Ascending aorta (tissue), 2 donors: ENCODE measurements at regions not wholly inside any gene's neighbourhood (a gene's known extent, or its start where the extent isn't known, plus 50 kb on each side); places are given as distances from the start of the nearest gene placed in this dataset.

Source experiments
- DNase-seq, 2 donors: peaks; one replicate each; pipeline ENCODE4 v3.0.0-alpha.2; 2019; ENCODE audit warnings: low spot score in 2 of 2
- H3K27ac ChIP-seq, 2 donors: fragments of 200-600 bp; sonication (generic); one replicate each; pipeline ENCODE4 v1.5.1; 2016 to 2017; ENCODE audit warnings: mild to moderate bottlenecking in 1 of 2
- H3K27me3 ChIP-seq: fragments of 200-600 bp; sonication (generic); one replicate; pipeline ENCODE4 v1.5.1; 2017
- H3K36me3 ChIP-seq, 2 donors: fragments of 200-600 bp; sonication (generic); one replicate each; pipeline ENCODE4 v1.5.1; 2016
- H3K4me1 ChIP-seq, 2 donors: fragments of 200-600 bp; sonication (generic); one replicate each; pipeline ENCODE4 v1.5.1; 2016 to 2017; ENCODE audit warnings: mild to moderate bottlenecking in 1 of 2
- H3K4me3 ChIP-seq, 2 donors: fragments of 200-600 bp; sonication (generic); one replicate each; pipeline ENCODE4 v1.5.1; 2016 to 2017; ENCODE audit warnings: mild to moderate bottlenecking in 1 of 2
- H3K9me3 ChIP-seq, 2 donors: fragments of 200-600 bp; sonication (generic); one replicate each; pipeline ENCODE4 v1.5.1; 2016
- intact Hi-C: fragments of 100-400 bp; cut with DNase I; formaldehyde crosslinking; loops from one replicate; pipeline ENCODE4 v1.15.1; 2023
- TF ChIP-seq, protein P1 (sequence below), 3 experiments: fragments of 200-600 bp in 2 of 3; fragments of 450-650 bp in 1 of 3; sonication (generic) in 2 of 3; IDR thresholded peaks; one replicate each; pipeline ENCODE4 v1.5.1; 2016 to 2019; ENCODE audit warnings: antibody characterized with exemption in 3 of 3, mild to moderate bottlenecking in 1 of 3, moderate library complexity in 1 of 3

DNA sequence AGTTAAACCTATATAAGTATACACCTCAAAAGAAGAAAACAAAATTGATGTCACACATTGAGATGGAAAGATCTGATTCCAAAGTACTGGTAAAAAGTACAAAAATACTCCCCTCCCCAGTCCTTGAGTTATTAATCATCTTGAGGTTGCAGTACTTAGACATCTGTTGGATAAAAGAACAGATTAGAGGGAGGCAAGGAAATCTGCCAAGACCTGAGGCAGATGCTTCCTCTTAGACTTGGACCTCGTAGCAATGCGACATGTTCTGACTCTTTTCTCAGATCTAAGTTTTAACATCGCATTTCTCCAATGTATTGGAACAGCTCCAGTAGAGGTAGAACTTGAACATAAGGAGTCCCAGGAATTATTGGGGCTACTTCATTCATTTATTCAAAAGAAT, 187.9 kb upstream of the GRIN2B start:
- intact Hi-C loops: loop anchor here (10.0 kb wide), 2 partner anchors 304 to 894 kb away; no protein-coding TSS in a partner anchor
- Histone ChIP-seq H3K4me3 (no peak overlapping the region), H3K9me3 (no peaks in the 10 kb centered on the region), H3K27ac (no peak overlapping the region), H3K4me1 (no peaks in the 10 kb centered on the region), H3K36me3 (no peaks in the 10 kb centered on the region), H3K27me3 (no peaks in the 10 kb centered on the region)
- TF ChIP-seq, protein P1, sequence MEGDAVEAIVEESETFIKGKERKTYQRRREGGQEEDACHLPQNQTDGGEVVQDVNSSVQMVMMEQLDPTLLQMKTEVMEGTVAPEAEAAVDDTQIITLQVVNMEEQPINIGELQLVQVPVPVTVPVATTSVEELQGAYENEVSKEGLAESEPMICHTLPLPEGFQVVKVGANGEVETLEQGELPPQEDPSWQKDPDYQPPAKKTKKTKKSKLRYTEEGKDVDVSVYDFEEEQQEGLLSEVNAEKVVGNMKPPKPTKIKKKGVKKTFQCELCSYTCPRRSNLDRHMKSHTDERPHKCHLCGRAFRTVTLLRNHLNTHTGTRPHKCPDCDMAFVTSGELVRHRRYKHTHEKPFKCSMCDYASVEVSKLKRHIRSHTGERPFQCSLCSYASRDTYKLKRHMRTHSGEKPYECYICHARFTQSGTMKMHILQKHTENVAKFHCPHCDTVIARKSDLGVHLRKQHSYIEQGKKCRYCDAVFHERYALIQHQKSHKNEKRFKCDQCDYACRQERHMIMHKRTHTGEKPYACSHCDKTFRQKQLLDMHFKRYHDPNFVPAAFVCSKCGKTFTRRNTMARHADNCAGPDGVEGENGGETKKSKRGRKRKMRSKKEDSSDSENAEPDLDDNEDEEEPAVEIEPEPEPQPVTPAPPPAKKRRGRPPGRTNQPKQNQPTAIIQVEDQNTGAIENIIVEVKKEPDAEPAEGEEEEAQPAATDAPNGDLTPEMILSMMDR (IDR thresholded peaks at IDR 0.05): no peak
- no peak for DNase-seq

DNA sequence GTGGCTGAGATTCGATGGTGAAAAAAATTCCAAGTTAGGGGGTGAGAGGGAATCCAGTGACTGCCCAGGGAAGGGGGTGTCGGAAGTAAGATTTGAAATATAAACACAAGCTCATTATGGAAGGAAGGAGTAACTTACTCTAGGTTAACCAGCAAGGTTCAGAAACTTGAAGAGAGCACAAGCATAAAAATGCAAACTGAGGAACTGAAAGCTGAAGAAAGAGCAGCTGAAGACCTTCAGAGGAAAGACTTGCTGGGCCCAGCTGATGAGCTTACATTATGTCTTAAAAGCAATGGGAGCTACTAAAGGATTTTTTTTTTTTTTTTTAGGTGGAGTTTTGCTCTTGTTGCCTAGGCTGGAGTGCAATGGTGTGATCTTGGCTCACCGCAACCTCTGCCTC, 189.7 kb upstream of the GRIN2B start:
- no peaks in the 10 kb centered on the region for H3K27me3 ChIP-seq
- no peak overlapping the region for H3K4me3 ChIP-seq
- H3K9me3 ChIP-seq: no peaks in the 10 kb centered on the region
- no peaks in the 10 kb centered on the region for H3K4me1 ChIP-seq
- no peaks in the 10 kb centered on the region for H3K36me3 ChIP-seq
- intact Hi-C loops: no loop called here
- H3K27ac ChIP-seq: no peak overlapping the region
- TF ChIP-seq, protein P1 (IDR thresholded peaks at IDR 0.05): no peak
- no peak for DNase-seq

DNA sequence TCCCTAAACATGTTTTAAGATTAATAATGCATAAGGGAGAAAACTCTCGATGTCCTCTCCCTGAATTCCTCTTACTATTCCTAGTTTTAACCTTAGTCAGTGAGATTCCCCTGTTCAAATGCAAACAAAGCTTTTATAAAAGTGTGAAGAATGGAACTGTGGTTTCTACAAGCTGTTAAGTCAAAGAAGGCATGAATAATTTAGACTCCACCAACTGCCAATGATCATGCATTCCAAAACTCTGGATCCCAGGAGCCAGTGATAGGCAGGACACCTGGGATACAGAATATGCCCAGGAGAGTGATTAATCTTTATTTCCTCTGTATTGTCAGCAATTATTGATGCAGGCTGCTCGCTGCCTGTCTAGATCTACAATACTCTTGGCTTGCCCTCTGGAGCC, 190.3 kb upstream of the ATF7IP start:
- Histone ChIP-seq H3K36me3 (no peaks in the 10 kb centered on the region), H3K4me3 (no peak overlapping the region), H3K9me3 (no peaks in the 10 kb centered on the region), H3K4me1 (no peaks in the 10 kb centered on the region), H3K27me3 (no peaks in the 10 kb centered on the region), H3K27ac (no peak overlapping the region)
- TF ChIP-seq, protein P1 (IDR thresholded peaks at IDR 0.05): no peak
- intact Hi-C loops: no loop called here
- no peak for DNase-seq

DNA sequence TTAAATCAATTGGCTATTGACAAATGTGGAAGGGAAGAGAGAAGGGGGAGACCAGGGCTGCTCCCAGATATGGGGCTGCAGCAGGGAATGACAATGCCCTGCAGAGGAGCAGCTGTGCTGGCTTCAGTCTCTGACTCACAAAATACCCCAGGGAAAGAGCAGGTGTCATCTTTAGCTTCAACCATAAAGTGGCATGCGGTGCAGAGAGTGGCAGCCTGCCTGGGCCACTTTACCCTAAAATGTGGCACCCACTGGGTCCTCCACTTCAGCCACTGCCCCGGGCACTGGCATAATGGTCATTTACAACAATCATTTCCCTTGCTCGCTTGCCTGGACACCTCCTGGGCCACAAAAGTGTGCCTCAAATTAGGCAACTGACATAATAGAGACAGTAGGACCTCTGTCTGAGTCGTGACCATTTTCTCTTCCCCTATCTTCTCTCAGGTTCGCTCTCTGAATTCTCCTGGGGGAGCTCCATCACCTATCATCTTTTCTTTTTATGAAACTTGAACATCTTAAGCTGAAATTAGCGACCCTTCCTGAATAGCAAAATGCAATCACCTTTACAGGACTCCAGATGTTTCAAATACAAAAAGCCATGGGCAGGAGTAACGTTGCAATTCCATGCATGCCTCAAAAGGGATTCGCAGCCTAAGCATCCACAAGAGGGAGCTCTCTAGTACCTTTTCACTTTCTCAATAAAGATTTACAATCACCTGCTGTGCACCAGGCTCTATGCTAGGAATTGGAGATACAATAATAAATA, 179.9 kb upstream of the ATF7IP start:
- Histone ChIP-seq H3K27ac (no peak overlapping the region), H3K27me3 (no peaks in the 10 kb centered on the region), H3K36me3 (no peaks in the 10 kb centered on the region), H3K4me1 (no peaks in the 10 kb centered on the region), H3K4me3 (no peak overlapping the region), H3K9me3 (no peaks in the 10 kb centered on the region)
- TF ChIP-seq, protein P1 (IDR thresholded peaks at IDR 0.05): peak in 2 of 3 experiments; percentile 41 to 48
- intact Hi-C loops: no loop called here
- no peak for DNase-seq

DNA sequence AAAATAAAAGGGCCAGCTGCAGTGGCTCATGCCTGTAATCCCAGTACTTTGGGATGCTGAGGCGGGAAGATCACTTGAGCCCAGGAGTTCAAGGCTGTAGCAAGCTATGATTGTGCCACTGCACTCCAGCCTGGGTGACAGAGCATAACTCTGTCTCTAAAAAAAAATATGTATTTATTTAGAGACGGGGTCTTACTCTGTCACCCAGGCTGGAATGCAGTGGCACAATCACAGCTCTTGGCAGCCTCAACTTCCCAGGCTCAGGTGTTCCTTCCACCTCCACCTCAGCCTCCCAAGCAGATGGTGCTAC, 179.3 kb upstream of the ATF7IP start:
- H3K36me3 ChIP-seq: no peaks in the 10 kb centered on the region
- no peak overlapping the region for H3K4me3 ChIP-seq
- H3K27me3 ChIP-seq: no peaks in the 10 kb centered on the region
- no peak for DNase-seq
- TF ChIP-seq, protein P1 (IDR thresholded peaks at IDR 0.05): no peak
- H3K4me1 ChIP-seq: no peaks in the 10 kb centered on the region
- H3K27ac ChIP-seq: no peak overlapping the region
- intact Hi-C loops: no loop called here
- no peaks in the 10 kb centered on the region for H3K9me3 ChIP-seq

DNA sequence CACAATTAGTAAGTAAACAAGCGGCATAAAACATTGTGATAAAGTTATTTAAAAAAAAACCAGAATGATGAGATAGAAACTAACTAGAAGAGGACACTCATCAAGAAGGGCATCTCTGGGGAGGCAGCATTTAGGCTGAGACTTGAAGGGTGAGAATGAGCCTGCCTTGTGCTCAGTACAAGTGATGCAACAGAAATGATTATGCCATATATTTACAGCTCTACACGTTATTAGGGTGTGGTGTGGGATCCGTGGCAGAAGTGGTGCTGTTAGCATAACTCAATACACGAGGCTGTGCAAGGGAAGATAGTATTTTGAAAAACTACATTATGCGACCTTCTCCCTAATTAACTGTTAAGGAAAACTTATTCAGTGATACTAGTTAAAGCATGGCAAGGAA, 178.5 kb upstream of the ATF7IP start:
- Histone ChIP-seq H3K36me3 (no peaks in the 10 kb centered on the region), H3K9me3 (no peaks in the 10 kb centered on the region), H3K4me1 (no peaks in the 10 kb centered on the region), H3K27me3 (no peaks in the 10 kb centered on the region), H3K27ac (no peak overlapping the region), H3K4me3 (no peak overlapping the region)
- intact Hi-C loops: no loop called here
- TF ChIP-seq, protein P1 (IDR thresholded peaks at IDR 0.05): no peak
- DNase-seq: no peak
